Right lobe of liver (tissue), 6 donors: ENCODE measurements at regions not wholly inside any gene's neighbourhood (a gene's known extent, or its start where the extent isn't known, plus 50 kb on each side); places are given as distances from the start of the nearest gene placed in this dataset.

ENCODE experiments used
- ATAC-seq, 4 donors: fragments of 200-7000 bp; cut with Tn5 transposase; one replicate each; pipeline ENCODE4 v1.9.1; 2020; ENCODE audit warnings: mild to moderate bottlenecking in 4 of 4, moderate library complexity in 4 of 4
- DNase-seq, 3 donors: peaks; one replicate each; pipeline ENCODE4 v3.0.0-alpha.2; 2020
- H3K27ac ChIP-seq, 3 donors: fragments of 200-600 bp; one replicate each; pipeline ENCODE4 v1.8.0; 2022
- H3K27me3 ChIP-seq, 2 donors: fragments of 200-600 bp; one replicate each; pipeline ENCODE4 v1.8.0; 2022
- H3K36me3 ChIP-seq, 4 donors: fragments of 200-600 bp; sonication (generic) in 1 of 4; one replicate each; pipeline versions ENCODE4 v1.5.1 to v1.8.0; 2017 to 2022; ENCODE audit warnings: control low read depth in 1 of 4
- H3K4me1 ChIP-seq, 4 donors: fragments of 200-600 bp; sonication (generic) in 1 of 4; one replicate each; pipeline versions ENCODE4 v1.5.1 to v1.8.0; 2017 to 2022; ENCODE audit warnings: control low read depth in 1 of 4
- H3K4me3 ChIP-seq, 3 donors: fragments of 200-600 bp; one replicate each; pipeline ENCODE4 v1.8.0; 2022
- H3K9me3 ChIP-seq, 4 donors: fragments of 200-600 bp; sonication (generic) in 1 of 4; one replicate each; pipeline versions ENCODE4 v1.5.1 to v1.8.0; 2017 to 2022; ENCODE audit warnings: control low read depth in 1 of 4
- POLR2A ChIP-seq: fragments of 450-650 bp; IDR thresholded peaks from one replicate; pipeline ENCODE4 v1.6.1; 2017; ENCODE audit warnings: antibody characterized with exemption, mild to moderate bottlenecking
- WGBS: methylation state at CpG from one replicate; pipeline ENCODE4 v1.1.6; 2018; ENCODE audit warnings: low coverage, low lambda C conversion rate; ENCODE audit not compliant: insufficient coverage; ENCODE audit errors: missing lambda C conversion rate; 5-methylcytosine and 5-hydroxymethylcytosine counted together
- intact Hi-C, 2 donors: fragments of 100-400 bp; cut with DNase I; formaldehyde crosslinking; loops; one replicate each; pipeline versions ENCODE4 v1.11.2 to v1.14.1; 2022
- TF ChIP-seq, protein P1 (sequence below), 4 donors: fragments of 200-600 bp in 3 of 4; fragments of 450-650 bp in 1 of 4; IDR thresholded peaks; one replicate each; pipeline versions ENCODE4 v1.5.1 to v1.8.0; 2016 to 2022; ENCODE audit warnings: antibody characterized with exemption in 4 of 4, mild to moderate bottlenecking in 2 of 4
- donor health status: DM: no; HTN: yes; CAD: no.
- donor health status: DM: no; HTN: no; CAD: no.
- donor health status: DM: no; HTN: no; CAD: no.
- donor health status: DM: no; HTN: yes; CAD: no.
- donor health status: DM: no; HTN: yes; CAD: no.

DNA sequence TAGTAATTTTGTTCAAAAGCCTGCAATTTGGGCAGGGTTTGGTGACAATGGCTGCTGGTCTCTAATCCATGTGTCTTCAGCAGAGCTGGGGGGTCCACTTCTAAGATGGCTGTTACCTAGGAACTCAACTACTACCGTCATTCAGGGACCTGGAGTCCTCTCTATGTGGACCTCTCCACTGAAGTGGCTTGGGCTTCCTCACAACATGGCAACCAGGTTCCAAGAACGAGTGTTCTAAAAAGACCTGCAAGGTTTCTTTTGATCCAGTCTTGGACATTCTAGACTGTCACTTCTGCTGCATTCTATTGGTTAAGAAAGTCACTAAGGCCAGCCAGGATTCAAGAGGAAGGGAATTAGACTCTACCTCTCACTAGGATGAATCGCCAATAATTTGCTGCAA, 387.0 kb downstream of the NXPE2 start:
- no peaks in the 10 kb centered on the region for H3K9me3 ChIP-seq
- TF ChIP-seq, protein P1, sequence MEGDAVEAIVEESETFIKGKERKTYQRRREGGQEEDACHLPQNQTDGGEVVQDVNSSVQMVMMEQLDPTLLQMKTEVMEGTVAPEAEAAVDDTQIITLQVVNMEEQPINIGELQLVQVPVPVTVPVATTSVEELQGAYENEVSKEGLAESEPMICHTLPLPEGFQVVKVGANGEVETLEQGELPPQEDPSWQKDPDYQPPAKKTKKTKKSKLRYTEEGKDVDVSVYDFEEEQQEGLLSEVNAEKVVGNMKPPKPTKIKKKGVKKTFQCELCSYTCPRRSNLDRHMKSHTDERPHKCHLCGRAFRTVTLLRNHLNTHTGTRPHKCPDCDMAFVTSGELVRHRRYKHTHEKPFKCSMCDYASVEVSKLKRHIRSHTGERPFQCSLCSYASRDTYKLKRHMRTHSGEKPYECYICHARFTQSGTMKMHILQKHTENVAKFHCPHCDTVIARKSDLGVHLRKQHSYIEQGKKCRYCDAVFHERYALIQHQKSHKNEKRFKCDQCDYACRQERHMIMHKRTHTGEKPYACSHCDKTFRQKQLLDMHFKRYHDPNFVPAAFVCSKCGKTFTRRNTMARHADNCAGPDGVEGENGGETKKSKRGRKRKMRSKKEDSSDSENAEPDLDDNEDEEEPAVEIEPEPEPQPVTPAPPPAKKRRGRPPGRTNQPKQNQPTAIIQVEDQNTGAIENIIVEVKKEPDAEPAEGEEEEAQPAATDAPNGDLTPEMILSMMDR (IDR thresholded peaks at IDR 0.05), result no peak
- no peak for TF ChIP-seq POLR2A
- no peaks in the 10 kb centered on the region for H3K36me3 ChIP-seq
- ATAC-seq (no peak), DNase-seq (no peak)
- H3K27ac ChIP-seq, result no peak overlapping the region
- no peaks in the 10 kb centered on the region for H3K4me1 ChIP-seq
- intact Hi-C loops, result no loop called here
- 60% methylated on average over 3 of the region's 3 CpGs for WGBS
- no peaks in the 10 kb centered on the region for H3K27me3 ChIP-seq
- H3K4me3 ChIP-seq, result no peak overlapping the region

DNA sequence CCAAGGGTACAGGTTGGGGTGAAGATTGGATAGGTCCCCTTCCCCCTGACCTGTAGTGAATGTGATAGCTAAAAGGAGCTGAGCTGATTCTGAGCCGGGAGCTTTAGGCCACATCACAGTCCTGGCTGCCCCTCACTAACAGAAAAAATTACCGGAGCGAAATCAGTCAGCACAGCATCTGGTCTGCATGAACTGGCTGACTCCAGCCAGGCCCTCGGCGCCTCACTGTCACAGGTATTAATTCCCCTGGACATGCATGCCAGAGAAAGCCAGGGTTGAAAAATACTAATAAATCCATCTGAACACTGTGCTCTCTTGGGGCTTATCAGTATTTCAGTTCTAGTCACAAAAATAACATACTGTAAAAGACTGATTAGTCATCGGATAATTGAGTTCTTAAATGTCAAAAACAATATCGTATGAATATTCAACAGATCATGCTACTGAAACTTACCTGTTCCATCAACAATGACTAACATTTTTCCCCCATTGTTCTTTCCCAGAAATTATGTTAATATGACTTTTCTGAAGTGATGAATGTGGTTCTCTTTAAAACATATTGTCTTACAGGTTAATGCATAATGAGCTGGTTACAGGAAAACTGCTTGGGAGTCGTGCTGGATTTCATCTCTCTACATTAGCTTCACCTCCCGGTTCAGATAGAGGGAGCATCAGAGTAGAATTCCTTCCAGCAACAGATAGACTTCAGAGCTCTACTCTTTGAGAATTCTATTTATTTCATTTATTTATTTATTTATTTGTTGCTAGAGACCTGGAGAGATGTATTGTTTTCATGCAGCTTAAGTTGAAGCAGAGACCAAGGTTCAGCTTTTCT, 387.7 kb downstream of the NXPE2 start:
- Histone ChIP-seq H3K4me3 (no peak overlapping the region), H3K4me1 (no peaks in the 10 kb centered on the region), H3K36me3 (no peaks in the 10 kb centered on the region), H3K27ac (no peak overlapping the region), H3K9me3 (no peaks in the 10 kb centered on the region), H3K27me3 (no peaks in the 10 kb centered on the region)
- no peak for ATAC-seq
- DNase-seq, result no peak
- TF ChIP-seq, protein P1 (IDR thresholded peaks at IDR 0.05), result no peak
- TF ChIP-seq POLR2A, result no peak
- intact Hi-C loops, result no loop called here
- WGBS, result 70% methylated on average over 7 of the region's 9 CpGs

DNA sequence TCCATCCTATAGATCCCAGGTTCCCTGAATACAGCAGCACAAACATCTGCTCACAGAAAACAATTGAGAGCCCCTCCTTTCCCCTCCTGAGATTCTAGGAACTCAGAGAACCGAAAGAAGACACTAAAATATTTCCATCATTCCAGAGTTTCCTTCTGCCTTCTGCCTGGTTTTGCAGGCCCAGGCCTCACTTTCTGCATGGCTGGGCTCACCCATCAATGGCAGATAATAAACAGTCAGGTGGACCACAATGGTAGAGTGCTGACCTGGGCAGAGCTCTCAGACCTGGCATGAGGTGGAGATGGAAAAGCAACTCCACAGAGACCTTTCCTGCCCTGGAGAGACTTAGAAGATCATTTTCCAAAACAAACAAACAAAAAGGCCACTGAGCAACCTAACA, 389.1 kb downstream of the NXPE2 start:
- intact Hi-C loops, result no loop called here
- Histone ChIP-seq H3K27ac (no peak overlapping the region), H3K9me3 (no peaks in the 10 kb centered on the region), H3K36me3 (no peaks in the 10 kb centered on the region), H3K4me3 (no peak overlapping the region), H3K27me3 (no peaks in the 10 kb centered on the region), H3K4me1 (no peaks in the 10 kb centered on the region)
- DNase-seq, result no peak
- no peak for TF ChIP-seq POLR2A
- TF ChIP-seq, protein P1 (IDR thresholded peaks at IDR 0.05), result no peak
- ATAC-seq, result no peak
- WGBS, result 18% methylated on average over 1 of the region's 1 CpG

DNA sequence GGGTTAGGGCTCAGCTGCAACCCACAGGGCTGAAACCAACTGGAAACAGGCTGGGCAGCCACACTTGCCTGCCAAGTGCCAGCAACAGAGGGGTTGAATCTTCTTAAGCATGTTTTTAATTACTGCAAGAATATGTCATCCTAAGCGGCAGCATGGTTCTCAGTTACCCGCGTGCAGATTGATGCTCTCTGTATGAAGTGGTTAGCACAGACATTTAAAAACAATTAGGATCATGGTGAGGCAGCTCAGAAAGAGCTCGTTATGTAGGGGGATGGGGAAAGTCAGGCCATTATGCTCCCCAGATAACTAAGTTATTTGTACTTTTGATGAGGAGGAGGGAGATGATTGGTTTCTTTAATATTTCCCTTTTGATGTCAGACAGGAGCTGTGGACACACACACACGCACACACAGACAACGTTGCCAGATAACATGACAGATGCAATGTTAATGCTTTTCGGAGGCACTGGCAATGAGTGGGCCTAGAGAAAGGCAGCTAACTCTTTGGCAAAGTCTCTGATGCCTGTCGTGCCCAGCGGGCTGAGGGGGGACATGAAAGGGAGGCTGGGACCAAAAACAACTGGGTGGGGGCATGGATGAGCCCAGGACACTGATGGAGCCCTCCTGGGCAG, 389.7 kb downstream of the NXPE2 start:
- no peaks in the 10 kb centered on the region for H3K36me3 ChIP-seq
- no peaks in the 10 kb centered on the region for H3K4me1 ChIP-seq
- H3K27ac ChIP-seq, result no peak overlapping the region
- H3K27me3 ChIP-seq, result no peaks in the 10 kb centered on the region
- H3K9me3 ChIP-seq, result no peaks in the 10 kb centered on the region
- ATAC-seq (no peak), DNase-seq (no peak)
- TF ChIP-seq, protein P1 (IDR thresholded peaks at IDR 0.05), result no peak
- no peak for TF ChIP-seq POLR2A
- H3K4me3 ChIP-seq, result no peak overlapping the region
- 19% methylated on average over 3 of the region's 9 CpGs for WGBS
- intact Hi-C loops, result no loop called here
